HEK293 (cell line): ENCODE measurements at regions not wholly inside any gene's neighbourhood (a gene's known extent, or its start where the extent isn't known, plus 50 kb on each side); places are given as distances from the start of the nearest gene placed in this dataset.

Experiments used
- CTCF ChIA-PET: fragments of 350-600 bp; formaldehyde crosslinking; extraction: SDS; loops from one replicate; lab custom pipeline; 2021; ENCODE audit warnings: antibody characterized with exemption; lab: Yijun Ruan, JAX
- POLR2A ChIA-PET: fragments of 300-600 bp; formaldehyde crosslinking; extraction: SDS; loops from one replicate; lab custom pipeline; 2020; ENCODE audit warnings: antibody characterized with exemption, inconsistent platforms; lab: Yijun Ruan, JAX
- H3K27ac ChIP-seq: fragments of 200-500 bp; sonication (Bioruptor generic); 2 replicates; pipeline ENCODE4 v1.5.1; 2014; ENCODE audit warnings: low read depth, low read length, control low read depth, inconsistent platforms; ENCODE audit errors: extremely low read depth
- H3K36me3 ChIP-seq, 2 experiments: fragments of 200-500 bp in 1 of 2; sonication (Bioruptor generic) in 1 of 2; 1 replicate in 1 of 2; 2 replicates in 1 of 2; pipeline ENCODE4 v1.5.1; 2014 to 2017; ENCODE audit warnings: inconsistent platforms in 2 of 2, low read length in 2 of 2; ENCODE audit not compliant: control insufficient read depth in 2 of 2, insufficient read depth in 1 of 2
- H3K4me1 ChIP-seq: fragments of 200-500 bp; sonication (Bioruptor generic); 2 replicates; pipeline ENCODE4 v1.5.1; 2014; ENCODE audit warnings: mild to moderate bottlenecking, low read length, inconsistent platforms; ENCODE audit not compliant: control insufficient read depth, insufficient read depth
- H3K4me3 ChIP-seq: 2 replicates; pipeline ENCODE4 v1.5.1; 2011; ENCODE audit warnings: low read depth, mild to moderate bottlenecking, control low read depth, low read length, moderate library complexity
- H3K9me3 ChIP-seq: fragments of 200-500 bp; sonication (Bioruptor generic); 2 replicates; pipeline ENCODE4 v1.5.1; 2014; ENCODE audit warnings: low read depth, low read length, inconsistent platforms; ENCODE audit not compliant: control insufficient read depth, insufficient read depth
- GFI1B ChIP-seq: fragments of 450-650 bp; formaldehyde crosslinking; IDR thresholded peaks from 2 replicates; pipeline ENCODE4 v1.5.1; 2016; ENCODE audit warnings: missing biosample characterization, missing genetic modification characterization
- HIC1 ChIP-seq: fragments of 450-650 bp; formaldehyde crosslinking; IDR thresholded peaks from 2 replicates; pipeline ENCODE4 v1.5.1; 2016; ENCODE audit warnings: missing biosample characterization, missing genetic modification characterization
- HOXA7 ChIP-seq: sonication (generic); formaldehyde crosslinking; IDR thresholded peaks from 2 replicates; pipeline ENCODE4 v1.8.1; 2022; ENCODE audit warnings: missing genetic modification reagents, borderline replicate concordance
- HOXC10 ChIP-seq: sonication (generic); formaldehyde crosslinking; IDR thresholded peaks from 2 replicates; pipeline ENCODE4 v1.8.1; 2023; ENCODE audit warnings: mild to moderate bottlenecking, missing genetic modification reagents
- KLF7 ChIP-seq: fragments of 450-650 bp; formaldehyde crosslinking; IDR thresholded peaks from 2 replicates; pipeline ENCODE4 v1.5.1; 2016; ENCODE audit warnings: missing biosample characterization, missing genetic modification characterization, borderline replicate concordance
- KLF9 ChIP-seq: fragments of 450-650 bp; formaldehyde crosslinking; IDR thresholded peaks from 2 replicates; pipeline ENCODE4 v1.5.1; 2016; ENCODE audit warnings: missing biosample characterization, missing genetic modification characterization, low read depth
- PRDM1 ChIP-seq: fragments of 450-650 bp; formaldehyde crosslinking; IDR thresholded peaks from 2 replicates; pipeline ENCODE4; 2016; ENCODE audit warnings: missing biosample characterization, missing genetic modification characterization
- SP7 ChIP-seq: fragments of 450-650 bp; formaldehyde crosslinking; IDR thresholded peaks from 2 replicates; pipeline ENCODE4 v1.5.1; 2016; ENCODE audit warnings: missing biosample characterization, missing genetic modification characterization
- TCF7L2 ChIP-seq: IDR thresholded peaks from 2 replicates; pipeline ENCODE4 v1.6.1; 2011; ENCODE audit warnings: low read depth, mild to moderate bottlenecking, inconsistent platforms, low read length, moderate library complexity, borderline replicate concordance
- ZFHX2 ChIP-seq: fragments of 450-650 bp; formaldehyde crosslinking; conservative IDR thresholded peaks from 2 replicates; pipeline ENCODE4 v1.5.1; 2016; ENCODE audit warnings: missing biosample characterization, missing genetic modification characterization
- ZNF10 ChIP-seq: fragments of 450-650 bp; formaldehyde crosslinking; IDR thresholded peaks from 2 replicates; pipeline ENCODE4 v1.5.1; 2017; ENCODE audit warnings: missing biosample characterization, missing genetic modification characterization
- ZNF146 ChIP-seq: fragments of 450-650 bp; formaldehyde crosslinking; IDR thresholded peaks from 2 replicates; pipeline ENCODE4 v1.5.1; 2016; ENCODE audit warnings: missing biosample characterization, missing genetic modification characterization
- ZNF280D ChIP-seq: fragments of 450-650 bp; formaldehyde crosslinking; IDR thresholded peaks from 2 replicates; pipeline ENCODE4 v1.5.1; 2016; ENCODE audit warnings: missing biosample characterization, missing genetic modification characterization
- ZNF324 ChIP-seq: fragments of 450-650 bp; formaldehyde crosslinking; IDR thresholded peaks from 2 replicates; pipeline ENCODE4 v1.5.1; 2016; ENCODE audit warnings: missing biosample characterization, missing genetic modification characterization
- ZNF391 ChIP-seq: fragments of 450-650 bp; formaldehyde crosslinking; IDR thresholded peaks from 2 replicates; pipeline ENCODE4 v1.5.1; 2016; ENCODE audit warnings: low read depth, missing biosample characterization, missing genetic modification characterization, borderline replicate concordance
- ZNF473 ChIP-seq: fragments of 450-650 bp; formaldehyde crosslinking; IDR thresholded peaks from 2 replicates; pipeline ENCODE4 v1.5.1; 2017; ENCODE audit warnings: missing biosample characterization, missing genetic modification characterization
- ZNF544 ChIP-seq: fragments of 450-650 bp; formaldehyde crosslinking; IDR thresholded peaks from 2 replicates; pipeline ENCODE4 v1.5.0; 2017; ENCODE audit warnings: missing biosample characterization, missing genetic modification characterization
- ZNF629 ChIP-seq: fragments of 450-650 bp; formaldehyde crosslinking; IDR thresholded peaks from 2 replicates; pipeline ENCODE4 v1.5.1; 2017; ENCODE audit warnings: missing biosample characterization, missing genetic modification characterization
- ZNF785 ChIP-seq: fragments of 450-650 bp; formaldehyde crosslinking; IDR thresholded peaks from 2 replicates; pipeline ENCODE4 v1.5.1; 2016; ENCODE audit warnings: missing biosample characterization, missing genetic modification characterization
- ZNF792 ChIP-seq: fragments of 450-650 bp; formaldehyde crosslinking; IDR thresholded peaks from 2 replicates; pipeline ENCODE4 v1.5.1; 2016; ENCODE audit warnings: missing biosample characterization, missing genetic modification characterization
- ZXDB ChIP-seq: fragments of 450-650 bp; formaldehyde crosslinking; IDR thresholded peaks from 2 replicates; pipeline ENCODE4 v1.5.1; 2016; ENCODE audit warnings: missing biosample characterization, missing genetic modification characterization
- TF ChIP-seq, protein P1 (sequence below): fragments of 450-650 bp; formaldehyde crosslinking; IDR thresholded peaks from 2 replicates; pipeline ENCODE4 v1.5.1; 2016; ENCODE audit warnings: missing biosample characterization, missing genetic modification characterization
- TF ChIP-seq, protein P2 (sequence below): fragments of 450-650 bp; formaldehyde crosslinking; IDR thresholded peaks from 2 replicates; pipeline ENCODE4 v1.5.1; 2017; ENCODE audit warnings: missing biosample characterization, missing genetic modification characterization

GRCh38 chr7:137165786-137166185, 177.7 kb downstream of the PTN start (continued):
- TF ChIP-seq HIC1 (tag by site-specific recombination) (no peak), HOXA7 (CRISPR knock-in tag) (no peak), ZXDB (tag by site-specific recombination) (no peak), ZNF10 (tag by site-specific recombination) (no peak), ZNF785 (tag by site-specific recombination) (no peak)

GRCh38 chr7:137165241-137165640, 178.3 kb downstream of the PTN start:
- H3K4me3 ChIP-seq = no peak overlapping the region
- TF ChIP-seq HOXC10 (CRISPR knock-in tag) = no peak
- no peak for TF ChIP-seq SP7
- TF ChIP-seq HIC1 (tag by site-specific recombination) = no peak
- no peak for TF ChIP-seq HOXA7 (CRISPR knock-in tag)
- TF ChIP-seq ZNF792 = no peak
- no peak for TF ChIP-seq ZNF391 (tag by site-specific recombination)
- no peak for TF ChIP-seq ZNF629 (tag by site-specific recombination)
- no peak for TF ChIP-seq PRDM1 (tag by site-specific recombination)
- TF ChIP-seq ZFHX2 (tag by site-specific recombination) = no peak
- TF ChIP-seq ZNF544 = no peak
- TF ChIP-seq ZNF10 (tag by site-specific recombination) = no peak
- TF ChIP-seq ZNF146 = no peak
- no peak for TF ChIP-seq TCF7L2
- TF ChIP-seq ZNF324 (tag by site-specific recombination) = no peak
- H3K9me3 ChIP-seq = no peaks in the 10 kb centered on the region
- H3K36me3 ChIP-seq = no peaks in the 10 kb centered on the region
- ChIA-PET POLR2A (no interaction called here), CTCF (no interaction called here)
- no peak overlapping the region for H3K27ac ChIP-seq
- no peaks in the 10 kb centered on the region for H3K4me1 ChIP-seq

DNA sequence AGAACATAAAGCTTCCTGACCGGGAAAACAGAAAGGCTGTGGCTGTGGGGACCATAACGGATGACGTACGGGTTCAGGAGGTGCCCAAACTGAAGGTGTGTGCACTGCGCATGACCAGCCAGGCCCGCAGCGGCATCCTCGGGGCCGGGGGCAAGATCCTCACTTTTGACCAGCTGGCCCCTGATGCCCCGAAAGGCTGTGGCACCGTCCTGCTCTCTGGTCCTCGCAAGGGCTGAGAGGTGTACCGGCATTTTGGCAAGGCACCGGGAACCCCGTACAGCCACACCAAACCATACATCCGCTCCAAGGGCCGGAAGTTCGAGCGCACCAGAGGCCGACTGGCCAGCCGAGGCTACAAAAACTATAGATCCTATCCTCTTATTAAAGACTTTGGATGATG, 179.3 kb downstream of the PTN start:
- Histone ChIP-seq H3K4me3 (no peak overlapping the region), H3K4me1 (no peaks in the 10 kb centered on the region), H3K27ac (no peak overlapping the region), H3K9me3 (no peaks in the 10 kb centered on the region), H3K36me3 (no peaks in the 10 kb centered on the region)
- POLR2A ChIA-PET = no interaction called here
- CTCF ChIA-PET = interaction anchor here (1.0 kb wide), 1 partner anchor 290 kb away, joined by 3 read pairs; no protein-coding TSS in a partner anchor
- TF ChIP-seq, protein P1, sequence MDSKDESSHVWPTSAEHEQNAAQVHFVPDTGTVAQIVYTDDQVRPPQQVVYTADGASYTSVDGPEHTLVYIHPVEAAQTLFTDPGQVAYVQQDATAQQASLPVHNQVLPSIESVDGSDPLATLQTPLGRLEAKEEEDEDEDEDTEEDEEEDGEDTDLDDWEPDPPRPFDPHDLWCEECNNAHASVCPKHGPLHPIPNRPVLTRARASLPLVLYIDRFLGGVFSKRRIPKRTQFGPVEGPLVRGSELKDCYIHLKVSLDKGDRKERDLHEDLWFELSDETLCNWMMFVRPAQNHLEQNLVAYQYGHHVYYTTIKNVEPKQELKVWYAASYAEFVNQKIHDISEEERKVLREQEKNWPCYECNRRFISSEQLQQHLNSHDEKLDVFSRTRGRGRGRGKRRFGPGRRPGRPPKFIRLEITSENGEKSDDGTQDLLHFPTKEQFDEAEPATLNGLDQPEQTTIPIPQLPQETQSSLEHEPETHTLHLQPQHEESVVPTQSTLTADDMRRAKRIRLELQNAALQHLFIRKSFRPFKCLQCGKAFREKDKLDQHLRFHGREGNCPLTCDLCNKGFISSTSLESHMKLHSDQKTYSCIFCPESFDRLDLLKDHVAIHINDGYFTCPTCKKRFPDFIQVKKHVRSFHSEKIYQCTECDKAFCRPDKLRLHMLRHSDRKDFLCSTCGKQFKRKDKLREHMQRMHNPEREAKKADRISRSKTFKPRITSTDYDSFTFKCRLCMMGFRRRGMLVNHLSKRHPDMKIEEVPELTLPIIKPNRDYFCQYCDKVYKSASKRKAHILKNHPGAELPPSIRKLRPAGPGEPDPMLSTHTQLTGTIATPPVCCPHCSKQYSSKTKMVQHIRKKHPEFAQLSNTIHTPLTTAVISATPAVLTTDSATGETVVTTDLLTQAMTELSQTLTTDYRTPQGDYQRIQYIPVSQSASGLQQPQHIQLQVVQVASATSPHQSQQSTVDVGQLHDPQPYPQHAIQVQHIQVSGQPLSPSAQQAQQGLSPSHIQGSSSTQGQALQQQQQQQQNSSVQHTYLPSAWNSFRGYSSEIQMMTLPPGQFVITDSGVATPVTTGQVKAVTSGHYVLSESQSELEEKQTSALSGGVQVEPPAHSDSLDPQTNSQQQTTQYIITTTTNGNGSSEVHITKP (tag by site-specific recombination) = no peak
- TF ChIP-seq KLF7 (tag by site-specific recombination) (no peak), ZNF473 (no peak), GFI1B (tag by site-specific recombination) (no peak), KLF9 (no peak), ZNF280D (tag by site-specific recombination) (no peak)
- TF ChIP-seq, protein P2, sequence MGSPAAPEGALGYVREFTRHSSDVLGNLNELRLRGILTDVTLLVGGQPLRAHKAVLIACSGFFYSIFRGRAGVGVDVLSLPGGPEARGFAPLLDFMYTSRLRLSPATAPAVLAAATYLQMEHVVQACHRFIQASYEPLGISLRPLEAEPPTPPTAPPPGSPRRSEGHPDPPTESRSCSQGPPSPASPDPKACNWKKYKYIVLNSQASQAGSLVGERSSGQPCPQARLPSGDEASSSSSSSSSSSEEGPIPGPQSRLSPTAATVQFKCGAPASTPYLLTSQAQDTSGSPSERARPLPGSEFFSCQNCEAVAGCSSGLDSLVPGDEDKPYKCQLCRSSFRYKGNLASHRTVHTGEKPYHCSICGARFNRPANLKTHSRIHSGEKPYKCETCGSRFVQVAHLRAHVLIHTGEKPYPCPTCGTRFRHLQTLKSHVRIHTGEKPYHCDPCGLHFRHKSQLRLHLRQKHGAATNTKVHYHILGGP = no peak
